ENCODE measurements at regions not wholly inside any gene's neighbourhood (a gene's known extent, or its start where the extent isn't known, plus 50 kb on each side); places are given as distances from the start of the nearest gene placed in this dataset.

DNA sequence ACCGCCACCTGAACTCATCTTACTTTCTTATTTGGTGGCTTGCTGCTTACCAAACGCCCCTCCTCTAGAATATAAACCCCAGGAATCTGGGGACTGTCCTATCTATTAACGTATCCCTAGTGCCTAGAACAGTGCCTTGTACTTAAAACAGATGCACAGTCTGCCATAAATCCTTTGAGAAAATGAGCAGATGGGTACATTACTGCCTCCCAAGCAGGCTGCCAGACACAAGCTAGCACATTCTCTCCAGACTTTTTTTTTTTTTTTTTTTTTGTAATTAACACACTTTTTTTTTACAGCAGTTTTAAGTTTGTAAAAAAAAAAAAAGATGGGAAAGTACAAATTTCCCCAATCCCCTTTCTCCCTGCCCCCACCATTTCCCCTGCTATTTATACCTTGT, 57.3 kb upstream of the RPL38 start:
- no peak for DNase-seq (ENCODE audit: low read depth)

- no peak for DNase-seq (ENCODE audit: low read depth)
Measured at GRCh38 chr17:74147056-74147835, 56.2 kb upstream of the RPL38 start.

GRCh38 chr17:74147966-74148365, 55.5 kb upstream of the RPL38 start:
- no peak for DNase-seq (ENCODE audit: low read depth)

- DNase-seq (ENCODE audit: low read depth) = no peak
Measured at GRCh38 chr17:74148446-74148845, 55.0 kb upstream of the RPL38 start.

GRCh38 chr17:74148901-74149596, 54.4 kb upstream of the RPL38 start:
- DNase-seq (ENCODE audit: low read depth) = no peak

GRCh38 chr17:74149597-74150427, 53.7 kb upstream of the RPL38 start:
- no peak for DNase-seq (ENCODE audit: low read depth)

- no peak for DNase-seq (ENCODE audit: low read depth)
Measured at GRCh38 chr17:74150428-74151025, 53.0 kb upstream of the RPL38 start.

- no peak for DNase-seq (ENCODE audit: low read depth)
Measured at GRCh38 chr17:74151551-74152315, 51.7 kb upstream of the RPL38 start.

DNA sequence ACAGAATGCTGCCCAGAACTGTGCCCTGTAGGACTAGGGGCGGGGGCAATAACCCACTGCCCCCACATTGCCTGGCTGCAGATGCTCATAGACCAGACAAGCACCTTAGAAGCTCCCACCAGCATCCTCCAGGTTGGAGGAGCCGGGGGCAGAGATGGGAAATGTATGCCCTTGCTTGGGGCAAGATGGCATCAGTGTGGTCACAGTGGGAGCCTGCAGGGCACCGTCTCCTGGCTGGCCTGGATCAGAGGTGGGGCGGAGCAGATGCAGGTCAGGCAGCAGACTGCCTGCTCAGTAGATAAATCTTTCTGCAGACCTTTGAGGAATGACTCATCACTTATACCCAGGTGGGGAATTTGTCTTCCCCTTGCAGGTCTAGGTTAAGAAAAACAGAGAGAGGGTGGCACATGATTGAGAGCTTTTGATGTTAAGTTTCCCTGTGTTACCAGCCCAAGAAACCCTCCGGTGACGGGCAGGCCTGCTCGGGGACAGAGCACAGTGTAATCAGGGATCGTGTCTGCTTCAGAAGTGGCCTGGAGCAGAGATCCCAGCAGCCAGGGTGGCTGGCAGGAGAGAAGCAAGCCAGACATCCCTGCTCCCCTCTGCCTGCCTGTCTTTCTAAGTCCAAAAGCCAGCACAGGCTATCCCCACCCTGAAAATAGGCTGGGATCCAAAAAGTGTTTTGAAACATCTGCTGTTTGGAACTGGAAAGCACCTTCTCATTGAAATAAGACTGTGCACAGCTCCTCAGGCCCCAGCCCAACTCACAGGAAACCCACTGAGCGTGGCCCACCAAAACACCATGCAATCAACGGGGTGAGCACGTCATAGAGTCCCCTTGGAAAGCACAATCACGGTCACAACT, 50.7 kb upstream of the RPL38 start:
- no peak for DNase-seq (ENCODE audit: low read depth)

- no peak for DNase-seq (ENCODE audit: low read depth)
Measured at GRCh38 chr17:74153456-74153810, 50.0 kb upstream of the RPL38 start.

Data from stimulated activated CD8-positive, alpha-beta memory T cell treated with anti-CD3 and anti-CD28 coated beads, Interleukin-4, amount 100 ng/mL, for 24 hours (primary cell).